ENCODE measurements at regions not wholly inside any gene's neighbourhood (a gene's known extent, or its start where the extent isn't known, plus 50 kb on each side); places are given as distances from the start of the nearest gene placed in this dataset.

DNA sequence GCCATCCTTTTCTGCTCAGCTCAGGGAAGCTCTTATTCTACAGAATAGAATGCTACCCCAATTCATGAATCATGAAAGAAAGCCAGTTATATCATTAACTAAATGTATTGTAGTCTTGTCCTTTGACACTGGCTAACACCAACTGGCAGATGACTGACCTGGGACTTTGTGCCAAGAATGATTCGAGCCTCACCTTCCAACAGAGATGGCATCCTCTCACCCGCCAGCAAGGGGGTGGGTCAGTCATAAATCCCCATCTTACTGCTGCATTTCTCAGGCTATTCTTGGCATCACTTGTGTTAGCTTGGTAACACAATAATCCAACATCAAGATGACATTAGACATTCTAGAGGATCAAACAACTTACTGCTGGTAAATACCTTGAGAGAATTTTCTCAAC, 1239.8 kb upstream of the MIR17HG start:
- Histone ChIP-seq H3K9me3 (no peaks in the 10 kb centered on the region), H3K4me2 (no peak overlapping the region), H3K4me3 (no peak overlapping the region), H3K27ac (no peak overlapping the region), H3K4me1 (no peaks in the 10 kb centered on the region)
- CTCF ChIA-PET: no interaction called here
- 27% methylated on average over 2 of the region's 2 CpGs for WGBS (ENCODE audit: missing lambda C conversion rate)
- POLR2A ChIA-PET: no interaction called here
- no peak for TF ChIP-seq TP53 (CRISPR knock-in tag; IDR thresholded peaks at IDR 0.05)
- no peak for DNase-seq (ENCODE audit: low read depth in 1 of 2, low spot score in 1 of 2)
- FAIRE-seq: no peak
- no peak for ATAC-seq

DNA sequence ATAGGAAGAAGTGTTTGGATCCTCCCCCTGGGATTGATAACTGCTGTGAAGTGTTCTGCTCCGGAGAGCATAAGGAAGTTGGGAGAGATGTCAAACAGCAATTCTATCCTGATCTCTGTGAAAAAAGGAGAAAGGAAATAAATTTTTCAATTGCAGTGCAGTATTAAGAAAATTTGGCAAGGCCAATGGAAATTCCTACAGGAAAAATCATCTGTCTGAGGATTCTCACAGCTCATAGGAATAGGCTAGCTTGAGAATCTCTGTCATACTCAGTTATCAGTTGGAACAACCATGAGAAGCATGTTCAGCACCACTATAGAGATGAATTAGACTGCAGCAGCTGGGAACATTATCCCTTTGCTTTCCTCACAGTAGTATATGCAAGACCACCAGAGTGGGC, 1238.9 kb upstream of the MIR17HG start:
- WGBS (ENCODE audit: missing lambda C conversion rate): 77% methylated on average over 1 of the region's 1 CpG

DNA sequence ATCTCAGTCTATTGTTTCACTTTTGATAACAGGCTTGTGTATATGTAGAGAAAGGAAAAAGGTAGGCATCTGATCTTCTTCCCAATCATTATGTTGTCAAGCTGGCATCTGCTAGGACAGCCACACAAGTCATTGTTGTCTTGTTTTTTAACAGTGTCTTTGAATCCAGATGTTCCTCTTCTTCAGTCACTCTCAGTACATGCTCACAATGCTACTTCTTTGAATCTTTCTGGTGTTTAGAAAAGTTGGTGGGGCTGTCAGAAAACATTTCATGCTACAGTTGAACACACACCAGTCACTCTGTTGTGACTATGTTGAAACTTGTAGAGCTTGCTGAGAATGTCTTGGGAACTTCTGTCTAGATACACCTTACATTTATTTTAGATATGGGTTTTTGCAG, 1231.4 kb upstream of the MIR17HG start:
- POLR2A ChIA-PET: no interaction called here
- CTCF ChIA-PET: no interaction called here
- no peak overlapping the region for H3K4me2 ChIP-seq
- ATAC-seq (no peak), FAIRE-seq (no peak), DNase-seq (ENCODE audit: low read depth in 1 of 2, low spot score in 1 of 2) (no peak)
- H3K27ac ChIP-seq: no peak overlapping the region
- H3K4me1 ChIP-seq: no peaks in the 10 kb centered on the region
- no peak for TF ChIP-seq KDM1A (IDR thresholded peaks at IDR 0.05; ENCODE audit: low read depth)
- no peak for TF ChIP-seq POLR2AphosphoS2 (conservative IDR thresholded peaks at IDR 0.05; ENCODE audit: low read length)
- no peak for TF ChIP-seq TP53 (CRISPR knock-in tag; IDR thresholded peaks at IDR 0.05)
- no peak for TF ChIP-seq NR3C1 (IDR thresholded peaks at IDR 0.05)
- no peak for TF ChIP-seq ZC3H11A (IDR thresholded peaks at IDR 0.05)
- no peak for TF ChIP-seq NFE2L2 (conservative IDR thresholded peaks at IDR 0.05; ENCODE audit: low read length)
- no peak for TF ChIP-seq MAFK (IDR thresholded peaks at IDR 0.05; ENCODE audit: partially characterized antibody)
- no peak for TF ChIP-seq TFCP2L1 (CRISPR knock-in tag; IDR thresholded peaks at IDR 0.05)
- TF ChIP-seq MYC (IDR thresholded peaks at IDR 0.05; ENCODE audit: borderline replicate concordance, low read length): no peak
- no peak for TF ChIP-seq CBX8 (IDR thresholded peaks at IDR 0.05)
- TF ChIP-seq, protein P1, sequence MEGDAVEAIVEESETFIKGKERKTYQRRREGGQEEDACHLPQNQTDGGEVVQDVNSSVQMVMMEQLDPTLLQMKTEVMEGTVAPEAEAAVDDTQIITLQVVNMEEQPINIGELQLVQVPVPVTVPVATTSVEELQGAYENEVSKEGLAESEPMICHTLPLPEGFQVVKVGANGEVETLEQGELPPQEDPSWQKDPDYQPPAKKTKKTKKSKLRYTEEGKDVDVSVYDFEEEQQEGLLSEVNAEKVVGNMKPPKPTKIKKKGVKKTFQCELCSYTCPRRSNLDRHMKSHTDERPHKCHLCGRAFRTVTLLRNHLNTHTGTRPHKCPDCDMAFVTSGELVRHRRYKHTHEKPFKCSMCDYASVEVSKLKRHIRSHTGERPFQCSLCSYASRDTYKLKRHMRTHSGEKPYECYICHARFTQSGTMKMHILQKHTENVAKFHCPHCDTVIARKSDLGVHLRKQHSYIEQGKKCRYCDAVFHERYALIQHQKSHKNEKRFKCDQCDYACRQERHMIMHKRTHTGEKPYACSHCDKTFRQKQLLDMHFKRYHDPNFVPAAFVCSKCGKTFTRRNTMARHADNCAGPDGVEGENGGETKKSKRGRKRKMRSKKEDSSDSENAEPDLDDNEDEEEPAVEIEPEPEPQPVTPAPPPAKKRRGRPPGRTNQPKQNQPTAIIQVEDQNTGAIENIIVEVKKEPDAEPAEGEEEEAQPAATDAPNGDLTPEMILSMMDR (IDR thresholded peaks at IDR 0.05): no peak
- no peak for TF ChIP-seq JUN (IDR thresholded peaks at IDR 0.05)
- TF ChIP-seq, protein P2, sequence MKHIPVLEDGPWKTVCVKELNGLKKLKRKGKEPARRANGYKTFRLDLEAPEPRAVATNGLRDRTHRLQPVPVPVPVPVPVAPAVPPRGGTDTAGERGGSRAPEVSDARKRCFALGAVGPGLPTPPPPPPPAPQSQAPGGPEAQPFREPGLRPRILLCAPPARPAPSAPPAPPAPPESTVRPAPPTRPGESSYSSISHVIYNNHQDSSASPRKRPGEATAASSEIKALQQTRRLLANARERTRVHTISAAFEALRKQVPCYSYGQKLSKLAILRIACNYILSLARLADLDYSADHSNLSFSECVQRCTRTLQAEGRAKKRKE (CRISPR knock-in tag; IDR thresholded peaks at IDR 0.05; ENCODE audit: low read depth): no peak
- no peak overlapping the region for H3K4me3 ChIP-seq
- H3K9me3 ChIP-seq: no peaks in the 10 kb centered on the region

More for the DNA sequence above, 1238.9 kb upstream of the MIR17HG start:
- POLR2A ChIA-PET: no interaction called here
- DNase-seq (ENCODE audit: low read depth in 1 of 2, low spot score in 1 of 2) (no peak), ATAC-seq (no peak), FAIRE-seq (no peak)
- H3K4me1 ChIP-seq: no peaks in the 10 kb centered on the region
- no peak overlapping the region for H3K4me3 ChIP-seq
- CTCF ChIA-PET: no interaction called here
- H3K9me3 ChIP-seq: no peaks in the 10 kb centered on the region
- no peak for TF ChIP-seq SREBF2 (IDR thresholded peaks at IDR 0.05)
- TF ChIP-seq MAFK (IDR thresholded peaks at IDR 0.05; ENCODE audit: partially characterized antibody): no peak
- TF ChIP-seq KDM5A (IDR thresholded peaks at IDR 0.05): no peak
- no peak for TF ChIP-seq ZNF302 (CRISPR knock-in tag; IDR thresholded peaks at IDR 0.05)
- TF ChIP-seq FOSB (CRISPR knock-in tag; IDR thresholded peaks at IDR 0.05): no peak
- no peak overlapping the region for H3K27ac ChIP-seq
- H3K4me2 ChIP-seq: no peak overlapping the region

DNA sequence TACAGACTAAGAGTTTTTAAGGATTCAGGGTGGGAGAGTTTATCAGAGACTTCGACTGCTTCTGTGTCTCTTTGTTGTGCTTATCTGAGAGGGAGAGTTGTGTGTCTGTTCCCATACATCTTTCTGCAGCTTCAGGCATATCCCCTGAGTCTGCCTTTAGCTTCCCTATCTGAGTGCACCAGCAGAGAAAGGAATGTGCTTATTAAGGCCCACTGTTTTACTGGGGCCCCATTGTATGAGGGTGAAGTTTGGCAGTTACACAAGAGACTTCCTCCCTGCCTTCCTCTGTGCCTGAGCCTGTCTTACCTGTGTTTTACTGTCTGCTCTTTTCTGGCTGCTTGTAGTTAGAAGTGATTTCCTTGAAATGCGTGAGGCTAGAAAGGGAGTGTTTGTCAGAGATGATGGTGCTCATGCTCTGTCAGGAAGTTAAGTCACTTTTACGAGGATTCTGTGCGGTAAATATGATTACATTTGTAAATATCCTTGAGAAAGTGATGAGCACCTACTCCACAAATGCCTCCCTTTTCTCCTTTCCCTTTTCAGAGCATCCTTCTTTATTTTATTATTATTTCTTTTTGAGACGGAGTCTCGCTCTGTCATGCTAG, 1228.9 kb upstream of the MIR17HG start:
- POLR2A ChIA-PET: no interaction called here
- no peak overlapping the region for H3K4me2 ChIP-seq
- no peak for FAIRE-seq

More for the DNA sequence above, 1228.9 kb upstream of the MIR17HG start:
- no peaks in the 10 kb centered on the region for H3K4me1 ChIP-seq
- ATAC-seq (no peak), DNase-seq (ENCODE audit: low read depth in 1 of 2, low spot score in 1 of 2) (no peak)
- TF ChIP-seq TP53 (CRISPR knock-in tag; IDR thresholded peaks at IDR 0.05) (no peak), RFX5 (IDR thresholded peaks at IDR 0.05) (no peak), EHMT2 (IDR thresholded peaks at IDR 0.05; ENCODE audit: low read depth) (no peak), HEYL (CRISPR knock-in tag; IDR thresholded peaks at IDR 0.05) (no peak)
- no peak overlapping the region for H3K4me3 ChIP-seq
- H3K9me3 ChIP-seq: no peaks in the 10 kb centered on the region
- CTCF ChIA-PET: interaction anchor here (1.7 kb wide), 1 partner anchor 14 kb away, joined by 3 read pairs; no protein-coding TSS in a partner anchor
- 78% methylated on average over 6 of the region's 6 CpGs for WGBS (ENCODE audit: missing lambda C conversion rate)
- no peak overlapping the region for H3K27ac ChIP-seq
